NCI-H2196 (cell line): ENCODE measurements at regions not wholly inside any gene's neighbourhood (a gene's known extent, or its start where the extent isn't known, plus 50 kb on each side); places are given as distances from the start of the nearest gene placed in this dataset.
A peak's percentile ranks its signal among the peaks of the same experiment; 100 is the strongest.
"Not testable (repeated sequence)": the region's sequence is repeated elsewhere in the genome, so short reads cannot be mapped to it uniquely, and the experiment has no call there.

Experiments
- DNase-seq: peaks from one replicate; lab custom pipeline; 2025; ENCODE audit not compliant: unreplicated experiment; lab: John Stamatoyannopoulos, UW

- DNase-seq, result no peak
Observed at GRCh38 chr6:170199716-170200115, 91.2 kb downstream of the DLL1 start.

GRCh38 chr6:170198298-170198697 is 92.6 kb downstream of the DLL1 start:
- no peak for DNase-seq

GRCh38 chr6:170193326-170193821 is 97.5 kb downstream of the DLL1 start:
- no peak for DNase-seq

GRCh38 chr6:170192905-170193304 is 98.0 kb downstream of the DLL1 start:
- DNase-seq, result no peak

- not testable (repeated sequence) for DNase-seq
Observed at GRCh38 chr6:170192101-170192500, 98.8 kb downstream of the DLL1 start.

GRCh38 chr6:170190046-170190445 is 100.8 kb downstream of the DLL1 start:
- DNase-seq, result no peak

GRCh38 chr6:170189236-170189635 is 101.6 kb downstream of the DLL1 start:
- no peak for DNase-seq

GRCh38 chr6:170188571-170189001 is 102.3 kb downstream of the DLL1 start:
- DNase-seq, result peak; percentile 32

GRCh38 chr6:170187669-170188566 is 103.0 kb downstream of the DLL1 start:
- no peak for DNase-seq

- no peak for DNase-seq
Observed at GRCh38 chr6:170186941-170187668, 103.8 kb downstream of the DLL1 start.

GRCh38 chr6:170186006-170186935 is 104.6 kb downstream of the DLL1 start:
- DNase-seq, result no peak

GRCh38 chr6:170185175-170185978 is 105.5 kb downstream of the DLL1 start:
- DNase-seq, result no peak

- DNase-seq, result no peak
Observed at GRCh38 chr6:170184316-170184715, 106.6 kb downstream of the DLL1 start.

- DNase-seq, result no peak
Observed at GRCh38 chr6:170183521-170183920, 107.4 kb downstream of the DLL1 start.

GRCh38 chr6:170182781-170183120 is 108.1 kb downstream of the DLL1 start:
- no peak for DNase-seq

GRCh38 chr6:170182093-170182780 is 108.6 kb downstream of the DLL1 start:
- DNase-seq, result no peak

GRCh38 chr6:170181338-170181690 is 109.6 kb downstream of the DLL1 start:
- no peak for DNase-seq

- no peak for DNase-seq
Observed at GRCh38 chr6:170180671-170181337, 110.1 kb downstream of the DLL1 start.
